ENCODE measurements at regions not wholly inside any gene's neighbourhood (a gene's known extent, or its start where the extent isn't known, plus 50 kb on each side); places are given as distances from the start of the nearest gene placed in this dataset.
"Not testable (repeated sequence)": the region's sequence is repeated elsewhere in the genome, so short reads cannot be mapped to it uniquely, and the experiment has no call there.

- peak; percentile 43 to 100 (median 98) for DNase-seq
These were observed 53.1 kb upstream of the ROPN1B start for GRCh38 chr3:125915792-125916375.

- DNase-seq = peak; percentile 13 to 100 (median 96)
These were observed 52.5 kb upstream of the ROPN1B start for GRCh38 chr3:125916376-125916978.

GRCh38 chr3:125917020-125917549 lies 51.9 kb upstream of the ROPN1B start:
- DNase-seq = peak in 6 of 56 donors; percentile 21 to 44 (median 38)

DNA sequence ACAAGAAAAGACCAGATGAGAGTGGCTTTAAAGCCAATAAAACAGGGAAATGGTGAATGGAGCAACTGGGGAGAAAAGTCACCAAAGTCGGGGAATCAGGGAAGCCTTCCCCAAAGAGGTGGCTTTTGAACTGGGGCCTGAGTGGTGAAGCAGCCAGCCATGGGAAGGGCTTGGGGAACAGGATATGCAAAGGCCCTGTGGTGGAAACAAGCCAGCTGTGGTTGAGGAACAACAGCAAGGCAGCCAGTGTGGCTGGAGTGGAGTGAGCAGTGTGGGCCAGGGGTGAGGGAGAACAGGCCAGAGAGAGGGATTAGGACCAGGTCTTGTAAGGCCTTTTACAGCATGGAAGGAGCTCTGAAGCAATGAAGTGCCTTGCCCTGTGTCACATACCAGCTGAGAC lies 51.0 kb upstream of the ROPN1B start:
- not testable (repeated sequence) for DNase-seq

DNA sequence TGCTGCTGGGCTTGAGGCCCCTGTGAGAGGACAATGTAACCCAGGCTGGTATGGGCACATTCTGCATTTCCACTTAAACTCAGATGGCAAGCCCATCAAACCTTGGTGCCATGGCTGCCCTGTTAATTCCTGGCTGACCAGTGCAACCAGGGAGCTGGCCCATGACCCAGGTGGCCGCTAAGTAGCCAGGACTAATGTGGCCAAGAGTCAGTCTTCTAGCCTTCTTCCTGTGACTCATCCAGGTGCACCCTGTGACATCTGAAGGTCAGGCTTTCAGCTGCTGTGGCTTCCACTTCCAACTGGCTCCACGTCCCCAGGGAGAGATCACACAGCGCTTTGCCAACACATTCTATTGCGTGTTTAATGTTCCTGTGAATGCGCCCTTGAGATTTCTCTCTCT lies 50.5 kb upstream of the ROPN1B start:
- DNase-seq = not testable (repeated sequence)

GRCh38 chr3:125918866-125919265 lies 50.1 kb upstream of the ROPN1B start:
- peak in 1 of 56 donors; percentile 3 for DNase-seq

All from amygdala (tissue), 56 donors.